HG02642 (cell line): ENCODE measurements at regions not wholly inside any gene's neighbourhood (a gene's known extent, or its start where the extent isn't known, plus 50 kb on each side); places are given as distances from the start of the nearest gene placed in this dataset.
"Not testable (repeated sequence)": the region's sequence is repeated elsewhere in the genome, so short reads cannot be mapped to it uniquely, and the experiment has no call there.

Source experiments
- ATAC-seq: cut with Tn5 transposase; IDR thresholded peaks from one replicate; pipeline ENCODE4 v1.9.1; 2021; ENCODE audit warnings: mild to moderate bottlenecking; ENCODE audit not compliant: unreplicated experiment, poor library complexity

DNA sequence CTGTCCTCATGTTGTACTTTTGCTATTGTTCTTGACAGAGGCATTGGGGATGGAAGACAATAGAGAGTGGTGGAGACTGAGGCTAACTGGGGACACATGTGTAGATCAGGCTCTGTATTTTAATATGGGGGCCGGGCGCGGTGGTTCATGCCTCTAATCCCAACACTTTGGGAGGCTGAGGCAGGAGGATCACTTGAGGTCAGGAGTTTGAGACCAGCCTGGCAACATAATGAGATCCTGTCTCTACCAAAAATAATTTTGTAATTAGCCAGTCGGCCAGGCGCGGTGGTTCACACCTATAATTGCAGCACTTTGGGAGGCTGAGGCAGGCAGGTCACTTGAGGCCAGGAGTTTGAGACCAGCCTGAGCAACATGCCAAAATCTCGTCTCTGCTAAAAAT is 72.5 kb upstream of the FOXK1 start:
- ATAC-seq, result not testable (repeated sequence)

DNA sequence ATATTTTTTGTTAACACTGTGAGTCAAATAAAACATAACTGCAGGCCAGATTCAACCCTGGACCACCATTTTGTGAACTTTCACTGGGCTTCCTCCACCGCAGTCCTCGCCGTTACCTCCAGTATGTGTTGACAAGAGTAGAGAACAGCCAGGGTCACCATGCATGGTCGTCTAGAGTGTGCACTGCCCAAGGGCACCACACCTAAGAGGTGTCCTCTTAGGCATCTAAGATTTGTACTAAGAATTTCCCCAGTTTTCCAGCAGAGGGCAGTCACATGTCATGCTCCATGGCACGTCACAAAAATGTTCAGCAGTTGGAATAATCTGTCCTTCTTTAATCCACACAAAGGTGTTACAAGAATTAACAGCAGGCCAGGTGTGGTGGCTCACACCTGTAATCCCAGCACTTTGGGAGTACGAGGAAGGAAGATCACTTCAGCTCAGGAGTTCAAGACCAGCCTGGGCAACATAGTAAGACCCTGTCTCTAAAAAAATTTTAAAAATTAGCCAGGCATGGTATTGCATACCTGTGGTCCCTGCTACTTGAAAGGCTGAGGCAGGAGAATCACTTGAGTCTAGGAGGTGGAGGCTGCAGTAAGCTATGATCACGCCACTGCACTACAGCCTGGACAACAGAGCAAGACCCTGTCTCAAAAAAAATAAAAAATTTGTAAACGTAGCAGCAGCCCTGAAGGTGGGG is 71.2 kb upstream of the FOXK1 start:
- peak; percentile 65 for ATAC-seq

- no peak for ATAC-seq
These were observed 69.9 kb upstream of the FOXK1 start for GRCh38 chr7:4612237-4612636.

DNA sequence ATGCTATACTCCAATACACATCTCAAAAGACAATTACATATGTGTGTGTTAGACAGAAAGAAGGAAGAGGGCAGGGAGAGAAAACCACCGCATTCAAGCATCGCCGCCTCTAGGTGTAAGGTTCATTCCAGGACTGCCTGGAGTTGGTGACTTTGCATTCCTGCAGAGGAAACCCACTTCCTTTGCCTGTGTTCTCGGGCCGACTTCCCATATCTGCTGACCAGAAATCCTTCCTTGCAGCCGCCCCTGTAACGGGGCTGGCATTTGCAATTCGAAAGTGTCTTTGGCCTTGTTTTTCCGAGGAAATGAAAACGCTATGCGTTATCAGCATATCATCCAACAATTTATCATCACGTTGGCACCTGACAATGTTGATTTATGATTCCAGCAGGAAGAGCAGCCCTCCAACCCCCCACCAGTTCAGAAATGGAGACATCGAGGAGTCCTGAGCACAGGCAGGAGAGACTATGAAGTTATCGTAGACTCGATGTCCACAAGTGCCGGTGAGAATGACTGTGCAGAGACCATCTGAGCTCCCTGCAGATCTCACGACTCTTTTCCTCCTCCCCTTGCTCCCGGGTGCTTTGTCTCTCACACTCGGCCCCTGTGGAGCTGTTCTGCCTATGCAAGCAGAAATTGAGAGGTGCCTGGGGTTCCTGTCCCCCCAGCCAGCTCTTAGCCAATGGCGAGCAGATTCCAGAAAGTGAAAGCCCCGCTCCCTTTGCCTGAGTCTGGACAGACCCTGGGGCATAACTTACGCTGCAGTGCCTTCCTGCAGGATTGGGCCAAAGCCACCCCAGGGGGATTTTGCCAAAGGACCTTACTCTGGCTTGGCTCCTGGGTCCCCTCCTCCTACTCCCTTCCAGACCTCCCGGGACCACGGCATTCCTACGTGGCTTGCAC is 68.9 kb upstream of the FOXK1 start:
- no peak for ATAC-seq

- ATAC-seq, result no peak
These were observed 68.1 kb upstream of the FOXK1 start for GRCh38 chr7:4613846-4614548.

GRCh38 chr7:4616116-4616515 is 66.0 kb upstream of the FOXK1 start:
- ATAC-seq, result no peak

GRCh38 chr7:4621396-4621795 is 60.7 kb upstream of the FOXK1 start:
- ATAC-seq, result no peak

GRCh38 chr7:4626318-4626845 is 55.7 kb upstream of the FOXK1 start:
- no peak for ATAC-seq

GRCh38 chr7:4629287-4629895 is 52.7 kb upstream of the FOXK1 start:
- ATAC-seq, result no peak

DNA sequence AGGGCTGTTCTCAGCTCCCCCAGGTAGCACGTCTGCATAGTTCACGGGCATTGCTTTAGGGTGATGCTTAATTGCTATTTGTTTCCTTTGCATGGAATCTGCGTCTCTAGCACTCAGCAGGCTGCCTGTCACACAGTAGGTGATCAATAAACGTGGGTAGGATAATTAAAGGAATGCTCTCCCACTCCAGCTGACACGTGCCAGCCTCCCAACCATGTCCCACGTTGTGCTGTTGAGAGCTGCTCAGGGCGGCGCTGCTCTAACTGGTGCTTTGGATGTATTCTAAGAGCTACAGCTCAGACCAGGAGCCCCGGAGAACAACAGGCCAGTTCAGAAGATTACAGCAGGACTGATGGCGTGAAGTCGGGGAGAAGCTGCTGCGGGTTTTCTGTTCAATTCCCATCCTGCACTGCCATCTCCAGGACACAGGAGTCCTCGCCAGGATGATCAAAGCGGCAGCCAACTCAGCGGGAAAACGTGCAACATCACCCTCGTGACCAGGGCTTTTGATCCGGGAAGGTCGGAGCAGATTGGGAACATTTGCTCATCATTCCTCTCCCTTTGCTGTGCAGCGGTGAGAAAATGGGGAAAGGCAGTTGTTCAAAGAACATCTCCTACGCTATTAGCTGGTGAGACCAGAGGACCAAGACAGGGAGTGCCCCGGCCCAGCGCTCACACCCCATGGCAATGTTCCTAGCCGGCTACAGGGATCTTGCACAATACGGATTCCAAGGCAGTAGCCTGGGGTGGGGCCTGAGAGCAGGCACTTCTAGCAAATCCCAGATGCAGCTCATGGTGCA is 50.5 kb upstream of the FOXK1 start:
- ATAC-seq, result no peak
